ENCODE measurements at regions not wholly inside any gene's neighbourhood (a gene's known extent, or its start where the extent isn't known, plus 50 kb on each side); places are given as distances from the start of the nearest gene placed in this dataset.

- no peak overlapping the region for H3K4me3 ChIP-seq
- H3K27ac ChIP-seq: no peak overlapping the region
- no peak for DNase-seq
- H3K9me3 ChIP-seq: no peaks in the 10 kb centered on the region
- intact Hi-C loops (cut with DNase I; ENCODE audit: low total_unique reads): no loop called here
- no peaks in the 10 kb centered on the region for H3K27me3 ChIP-seq
- TF ChIP-seq POLR2AphosphoS5 (IDR thresholded peaks at IDR 0.05): no peak
- no peak for TF ChIP-seq CTCF (IDR thresholded peaks at IDR 0.05)
- TF ChIP-seq EP300 (IDR thresholded peaks at IDR 0.05): no peak
- no peak for TF ChIP-seq POLR2A (IDR thresholded peaks at IDR 0.05)
- H3K4me1 ChIP-seq: no peaks in the 10 kb centered on the region
- H3K36me3 ChIP-seq: no peaks in the 10 kb centered on the region
These were observed 441.3 kb downstream of the GJA1 start for GRCh38 chr6:121876721-121877120.

- H3K27me3 ChIP-seq: no peaks in the 10 kb centered on the region
- no peak overlapping the region for H3K27ac ChIP-seq
- intact Hi-C loops (cut with DNase I; ENCODE audit: low total_unique reads): no loop called here
- DNase-seq: no peak
- H3K4me3 ChIP-seq: no peak overlapping the region
- H3K36me3 ChIP-seq: no peaks in the 10 kb centered on the region
- TF ChIP-seq POLR2A (IDR thresholded peaks at IDR 0.05): no peak
- no peak for TF ChIP-seq CTCF (IDR thresholded peaks at IDR 0.05)
- TF ChIP-seq POLR2AphosphoS5 (IDR thresholded peaks at IDR 0.05): no peak
- TF ChIP-seq EP300 (IDR thresholded peaks at IDR 0.05): no peak
- H3K9me3 ChIP-seq: no peaks in the 10 kb centered on the region
- 61 to 77% (median 65%) methylated on average over 1 of the region's 1 CpG for WGBS, 5 donors
- no peaks in the 10 kb centered on the region for H3K4me1 ChIP-seq
These were observed 443.7 kb downstream of the GJA1 start for GRCh38 chr6:121879149-121879548.

GRCh38 chr6:121880831-121881230 lies 445.4 kb downstream of the GJA1 start:
- no peak for DNase-seq
- TF ChIP-seq POLR2AphosphoS5 (IDR thresholded peaks at IDR 0.05): no peak
- TF ChIP-seq CTCF (IDR thresholded peaks at IDR 0.05): no peak
- TF ChIP-seq POLR2A (IDR thresholded peaks at IDR 0.05): no peak
- TF ChIP-seq EP300 (IDR thresholded peaks at IDR 0.05): no peak
- no peaks in the 10 kb centered on the region for H3K36me3 ChIP-seq
- no peak overlapping the region for H3K27ac ChIP-seq
- no peaks in the 10 kb centered on the region for H3K4me1 ChIP-seq
- H3K27me3 ChIP-seq: no peaks in the 10 kb centered on the region
- no peak overlapping the region for H3K4me3 ChIP-seq
- H3K9me3 ChIP-seq: no peaks in the 10 kb centered on the region
- intact Hi-C loops (cut with DNase I; ENCODE audit: low total_unique reads): no loop called here

- Histone ChIP-seq H3K4me1 (no peaks in the 10 kb centered on the region), H3K4me3 (no peak overlapping the region), H3K27ac (no peak overlapping the region), H3K27me3 (no peaks in the 10 kb centered on the region), H3K36me3 (no peaks in the 10 kb centered on the region), H3K9me3 (no peaks in the 10 kb centered on the region)
- no peak for DNase-seq
- TF ChIP-seq CTCF (IDR thresholded peaks at IDR 0.05): no peak
- no peak for TF ChIP-seq EP300 (IDR thresholded peaks at IDR 0.05)
- TF ChIP-seq POLR2A (IDR thresholded peaks at IDR 0.05): no peak
- no peak for TF ChIP-seq POLR2AphosphoS5 (IDR thresholded peaks at IDR 0.05)
- WGBS, 5 donors: 83 to 92% (median 86%) methylated on average over 2 of the region's 2 CpGs
- intact Hi-C loops (cut with DNase I; ENCODE audit: low total_unique reads): no loop called here
These were observed 446.7 kb downstream of the GJA1 start for GRCh38 chr6:121881974-121882667.

Measured in stomach (tissue), 8 donors.